Activated CD4-positive, alpha-beta T cell treated with anti-CD3 and anti-CD28 coated beads for 36 hours (primary cell): ENCODE measurements at regions not wholly inside any gene's neighbourhood (a gene's known extent, or its start where the extent isn't known, plus 50 kb on each side); places are given as distances from the start of the nearest gene placed in this dataset.

Source experiments
- ATAC-seq: fragments of 200-7000 bp; cut with Tn5 transposase; one replicate; pipeline ENCODE4 v1.10.0; 2021; ENCODE audit warnings: mild to moderate bottlenecking, moderate library complexity
- CTCF ChIA-PET: fragments of 350-600 bp; sonication (Branson Sonifier 250); formaldehyde crosslinking; loops from one replicate; lab custom pipeline; 2021; ENCODE audit warnings: antibody characterized with exemption; lab: Charles Lee
- POLR2A ChIA-PET: fragments of 350-600 bp; sonication (Branson Sonifier 250); formaldehyde crosslinking; loops from one replicate; lab custom pipeline; 2021; ENCODE audit warnings: antibody characterized with exemption, inconsistent platforms; lab: Charles Lee
- DNase-seq: peaks from one replicate; pipeline ENCODE4 v3.0.0-alpha.2; 2020
- H3K27ac Mint-ChIP-seq: one replicate; pipeline ENCODE4 v1.8.0; 2021; ENCODE audit warnings: mixed read lengths
- H3K27me3 Mint-ChIP-seq: one replicate; pipeline ENCODE4 v1.8.0; 2021; ENCODE audit warnings: mixed read lengths
- H3K36me3 Mint-ChIP-seq: one replicate; pipeline ENCODE4 v1.8.0; 2021; ENCODE audit warnings: low read depth, mixed read lengths
- H3K4me1 Mint-ChIP-seq: one replicate; pipeline ENCODE4 v1.8.0; 2021; ENCODE audit warnings: mixed read lengths
- H3K4me3 Mint-ChIP-seq: one replicate; pipeline ENCODE4 v1.8.0; 2021; ENCODE audit warnings: mild to moderate bottlenecking, moderate library complexity, mixed read lengths
- H3K9me3 Mint-ChIP-seq: one replicate; pipeline ENCODE4 v1.8.0; 2021; ENCODE audit warnings: low read depth, mixed read lengths
- intact Hi-C, 2 experiments: fragments of 100-400 bp; cut with DNase I in 1 of 2; cut with micrococcal nuclease in 1 of 2; formaldehyde crosslinking; loops; one replicate each; pipeline versions ENCODE4 v1.14.2 to v1.15.1; 2022 to 2024; cut with DNase I, micrococcal nuclease

DNA sequence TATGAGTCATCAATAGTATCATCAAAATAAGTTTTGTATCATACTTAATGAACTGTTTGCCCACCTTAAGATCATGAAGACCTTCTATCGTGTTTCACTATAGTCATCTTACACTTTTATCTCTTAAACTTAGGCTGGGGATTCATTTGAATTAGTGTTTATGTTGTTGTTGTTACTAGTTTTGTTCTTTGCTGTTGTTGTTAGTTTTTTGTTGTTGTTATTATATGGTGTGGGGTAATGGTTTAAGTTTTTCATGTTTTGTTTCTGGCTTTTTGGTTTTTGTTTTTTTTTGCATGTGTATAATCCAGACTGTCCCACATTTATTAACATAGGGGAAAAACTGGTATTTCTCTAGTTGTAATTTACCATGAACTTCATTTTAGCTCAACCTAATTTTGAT lies 965.1 kb upstream of the MIR17HG start:
- ChIA-PET POLR2A (no interaction called here), CTCF (no interaction called here)
- ATAC-seq (no peak), DNase-seq (no peak)
- Mint-ChIP-seq H3K4me1 (no peaks in the 10 kb centered on the region), H3K27ac (no peak overlapping the region), H3K4me3 (no peak overlapping the region), H3K36me3 (no peaks in the 10 kb centered on the region), H3K9me3 (peaks cover 5% of the 10 kb centered on the region), H3K27me3 (no peaks in the 10 kb centered on the region)
- intact Hi-C loops: no loop called here

DNA sequence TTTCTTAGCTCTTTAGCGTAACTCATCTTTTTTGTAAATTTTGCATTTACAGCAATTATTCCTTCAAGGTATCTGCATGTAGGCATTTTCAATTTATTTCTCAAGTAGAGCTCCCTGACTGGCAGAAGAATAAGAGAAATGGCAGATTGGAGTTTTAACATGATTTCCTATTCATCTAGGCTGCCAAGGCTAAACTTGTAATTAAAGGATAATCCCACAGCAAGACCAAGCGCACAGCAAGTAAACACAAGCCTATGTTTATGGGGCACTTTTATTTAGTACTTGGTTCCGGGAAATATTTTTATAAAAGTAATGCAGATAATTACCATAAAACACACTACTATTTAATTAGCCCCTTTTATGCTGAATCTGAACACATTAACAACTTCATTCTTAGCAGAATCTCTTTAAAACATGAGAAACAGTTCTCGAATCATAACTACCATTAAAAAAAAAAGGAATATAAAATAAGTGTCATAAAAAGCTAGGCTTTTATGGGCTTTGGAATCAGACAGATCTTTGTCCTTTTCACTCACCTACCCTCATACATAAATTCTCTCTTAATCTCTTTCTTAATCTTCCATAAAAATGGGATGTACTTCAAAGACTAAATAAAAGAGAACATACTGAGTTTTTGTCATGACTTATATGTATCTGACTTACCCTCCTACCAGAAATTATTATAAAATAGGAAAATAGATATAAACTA lies 961.6 kb upstream of the MIR17HG start:
- DNase-seq (no peak), ATAC-seq (no peak)
- Mint-ChIP-seq H3K4me1 (no peaks in the 10 kb centered on the region), H3K4me3 (no peak overlapping the region), H3K27me3 (no peaks in the 10 kb centered on the region), H3K9me3 (peaks cover 14% of the 10 kb centered on the region), H3K27ac (no peak overlapping the region), H3K36me3 (no peaks in the 10 kb centered on the region)
- ChIA-PET CTCF (no interaction called here), POLR2A (no interaction called here)
- intact Hi-C loops: no loop called here

DNA sequence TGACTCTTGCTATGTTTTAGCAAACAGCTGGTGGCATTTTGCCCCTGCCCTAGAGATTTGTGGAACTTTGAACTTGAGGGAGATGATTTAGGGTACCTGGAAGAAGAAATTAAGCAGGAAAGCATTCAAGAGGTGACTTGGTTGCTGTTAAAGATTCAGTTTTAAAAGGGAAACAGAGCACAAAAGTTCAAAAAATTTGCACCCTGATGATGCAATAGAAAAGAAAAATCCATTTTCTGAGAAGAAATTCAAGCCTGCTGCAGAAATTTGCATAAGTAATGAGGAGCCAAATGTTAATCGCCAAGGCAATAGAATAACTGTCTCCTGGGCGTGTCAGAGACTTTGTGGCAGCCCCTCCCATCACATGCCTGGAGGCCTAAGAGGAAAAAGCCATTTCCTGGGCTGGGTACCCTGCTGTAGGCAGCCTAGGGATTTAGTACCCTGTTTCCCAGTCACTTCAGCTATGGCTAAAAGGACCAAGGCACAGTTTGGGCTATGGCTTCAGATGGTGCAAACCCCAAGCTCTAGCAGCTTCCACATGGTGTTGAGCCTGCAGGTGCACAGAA lies 958.5 kb upstream of the MIR17HG start:
- H3K27me3 Mint-ChIP-seq: no peaks in the 10 kb centered on the region
- CTCF ChIA-PET: no interaction called here
- peaks cover 16% of the 10 kb centered on the region for H3K9me3 Mint-ChIP-seq
- H3K4me3 Mint-ChIP-seq: no peak overlapping the region
- intact Hi-C loops: no loop called here
- ATAC-seq (no peak), DNase-seq (no peak)
- POLR2A ChIA-PET: no interaction called here
- no peaks in the 10 kb centered on the region for H3K4me1 Mint-ChIP-seq
- no peaks in the 10 kb centered on the region for H3K36me3 Mint-ChIP-seq
- H3K27ac Mint-ChIP-seq: no peak overlapping the region

DNA sequence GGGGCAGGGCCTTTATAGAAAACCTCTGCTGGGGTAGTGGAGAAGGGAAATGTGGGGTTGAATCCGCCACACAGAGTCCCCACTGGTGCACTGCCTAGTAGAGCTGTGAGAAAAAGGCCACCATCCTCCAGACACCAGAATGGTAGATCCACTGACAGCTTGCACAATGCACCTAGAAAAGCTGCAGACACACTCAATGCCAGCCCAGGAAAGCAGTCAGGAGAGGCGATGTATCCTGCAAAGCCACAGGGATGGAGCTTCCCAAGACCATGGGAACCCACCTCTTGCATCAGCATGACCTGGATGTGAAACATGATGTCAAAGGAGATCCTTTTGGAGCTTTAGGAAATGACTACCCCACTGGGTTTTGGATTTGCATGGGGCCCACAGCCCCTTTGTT lies 958.0 kb upstream of the MIR17HG start:
- ChIA-PET POLR2A (no interaction called here), CTCF (no interaction called here)
- Mint-ChIP-seq H3K4me1 (no peaks in the 10 kb centered on the region), H3K36me3 (no peaks in the 10 kb centered on the region), H3K4me3 (no peak overlapping the region), H3K9me3 (peaks cover 16% of the 10 kb centered on the region), H3K27me3 (no peaks in the 10 kb centered on the region), H3K27ac (no peak overlapping the region)
- no peak for ATAC-seq
- intact Hi-C loops: no loop called here
- DNase-seq: no peak

DNA sequence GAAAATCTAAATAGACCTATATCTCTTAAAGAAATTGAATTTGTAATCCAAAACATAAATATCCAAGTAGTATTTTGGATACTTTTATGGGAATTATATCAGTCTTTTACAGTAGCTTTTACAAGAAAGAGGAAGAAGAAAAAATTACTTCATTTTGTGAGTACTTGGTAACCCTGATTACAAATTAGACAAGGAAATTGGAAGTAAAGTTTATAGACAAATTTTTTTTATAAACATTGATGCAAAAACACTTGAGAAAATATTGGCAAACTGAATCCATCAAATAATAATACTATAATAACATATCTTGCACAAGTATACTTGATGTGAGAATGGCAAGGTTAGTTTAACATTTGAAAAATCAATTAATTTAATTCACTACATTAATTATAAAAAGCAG lies 954.1 kb upstream of the MIR17HG start:
- H3K36me3 Mint-ChIP-seq: no peaks in the 10 kb centered on the region
- H3K27me3 Mint-ChIP-seq: no peaks in the 10 kb centered on the region
- DNase-seq (no peak), ATAC-seq (no peak)
- no peaks in the 10 kb centered on the region for H3K4me1 Mint-ChIP-seq
- no peak overlapping the region for H3K27ac Mint-ChIP-seq
- peaks cover 19% of the 10 kb centered on the region for H3K9me3 Mint-ChIP-seq
- CTCF ChIA-PET: no interaction called here
- POLR2A ChIA-PET: no interaction called here
- H3K4me3 Mint-ChIP-seq: no peak overlapping the region
- intact Hi-C loops: no loop called here

- H3K27ac Mint-ChIP-seq: no peak overlapping the region
- no peaks in the 10 kb centered on the region for H3K4me1 Mint-ChIP-seq
- no peak overlapping the region for H3K4me3 Mint-ChIP-seq
- no peaks in the 10 kb centered on the region for H3K36me3 Mint-ChIP-seq
- intact Hi-C loops: no loop called here
- ChIA-PET CTCF (no interaction called here), POLR2A (no interaction called here)
- ATAC-seq: no peak
- H3K9me3 Mint-ChIP-seq: peaks cover 10% of the 10 kb centered on the region
- no peaks in the 10 kb centered on the region for H3K27me3 Mint-ChIP-seq
- DNase-seq: no peak
Measured at GRCh38 chr13:90395348-90395747, 952.1 kb upstream of the MIR17HG start.

GRCh38 chr13:90395846-90396245 lies 951.6 kb upstream of the MIR17HG start:
- peaks cover 9% of the 10 kb centered on the region for H3K9me3 Mint-ChIP-seq
- no peaks in the 10 kb centered on the region for H3K27me3 Mint-ChIP-seq
- ATAC-seq: no peak
- no peak overlapping the region for H3K4me3 Mint-ChIP-seq
- POLR2A ChIA-PET: no interaction called here
- CTCF ChIA-PET: no interaction called here
- intact Hi-C loops: no loop called here
- no peaks in the 10 kb centered on the region for H3K4me1 Mint-ChIP-seq
- no peaks in the 10 kb centered on the region for H3K36me3 Mint-ChIP-seq
- no peak overlapping the region for H3K27ac Mint-ChIP-seq
- DNase-seq: no peak

GRCh38 chr13:90396266-90396665 lies 951.2 kb upstream of the MIR17HG start:
- Mint-ChIP-seq H3K4me3 (no peak overlapping the region), H3K27ac (no peak overlapping the region), H3K27me3 (no peaks in the 10 kb centered on the region), H3K9me3 (peaks cover 6% of the 10 kb centered on the region), H3K36me3 (no peaks in the 10 kb centered on the region), H3K4me1 (no peaks in the 10 kb centered on the region)
- intact Hi-C loops: no loop called here
- ATAC-seq: no peak
- no peak for DNase-seq
- ChIA-PET CTCF (no interaction called here), POLR2A (no interaction called here)

DNA sequence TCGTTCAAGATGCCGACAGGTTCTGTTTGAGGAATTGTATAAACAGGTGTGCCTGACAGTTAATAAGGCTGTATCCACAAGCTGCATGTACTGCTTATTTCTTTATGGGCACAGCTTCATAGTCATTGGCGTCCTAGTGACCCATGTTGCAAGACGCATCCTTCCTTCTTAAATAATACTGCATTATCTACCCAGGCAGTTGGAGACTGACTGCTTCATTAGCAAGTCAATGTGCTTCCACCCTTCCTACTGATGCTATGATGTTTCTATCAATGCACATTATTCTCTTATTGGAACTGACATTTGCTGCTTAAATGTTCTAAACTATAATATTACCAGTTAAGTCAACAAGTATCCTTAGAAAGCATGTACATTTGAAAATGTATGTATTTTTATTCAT lies 950.0 kb upstream of the MIR17HG start:
- ATAC-seq (no peak), DNase-seq (no peak)
- Mint-ChIP-seq H3K4me1 (no peaks in the 10 kb centered on the region), H3K4me3 (no peak overlapping the region), H3K27me3 (no peaks in the 10 kb centered on the region), H3K36me3 (no peaks in the 10 kb centered on the region), H3K27ac (no peak overlapping the region), H3K9me3 (peaks cover 6% of the 10 kb centered on the region)
- intact Hi-C loops: no loop called here
- ChIA-PET CTCF (no interaction called here), POLR2A (no interaction called here)

- no peak overlapping the region for H3K27ac Mint-ChIP-seq
- POLR2A ChIA-PET: no interaction called here
Measured at GRCh38 chr13:90400372-90400771, 947.1 kb upstream of the MIR17HG start.

DNA sequence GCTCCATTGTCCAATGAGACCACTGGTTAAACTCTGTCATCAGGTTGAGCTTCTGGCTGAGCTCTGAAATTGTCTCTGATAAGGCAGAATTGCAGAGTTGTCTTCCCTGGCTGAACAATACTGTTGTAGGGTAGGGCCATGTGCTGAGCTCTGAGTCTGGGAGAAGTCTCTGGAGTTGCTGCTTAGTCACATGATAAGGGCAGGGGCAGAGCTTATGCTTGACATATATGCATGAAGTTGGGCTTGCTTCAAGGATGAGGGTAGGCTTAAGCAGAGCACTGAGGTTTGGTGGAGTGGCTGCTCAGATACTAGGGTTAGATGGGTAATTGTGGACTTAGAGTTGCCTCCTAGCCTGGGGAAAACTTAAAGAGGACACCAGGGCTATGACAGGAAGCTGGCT lies 946.3 kb upstream of the MIR17HG start:
- H3K4me3 Mint-ChIP-seq: no peak overlapping the region
- CTCF ChIA-PET: no interaction called here
- no peak overlapping the region for H3K27ac Mint-ChIP-seq
- DNase-seq (no peak), ATAC-seq (no peak)
- intact Hi-C loops: no loop called here
- no peaks in the 10 kb centered on the region for H3K36me3 Mint-ChIP-seq
- POLR2A ChIA-PET: no interaction called here
- peaks cover 10% of the 10 kb centered on the region for H3K9me3 Mint-ChIP-seq
- no peaks in the 10 kb centered on the region for H3K27me3 Mint-ChIP-seq
- H3K4me1 Mint-ChIP-seq: no peaks in the 10 kb centered on the region

More at GRCh38 chr13:90400372-90400771, 947.1 kb upstream of the MIR17HG start:
- CTCF ChIA-PET: no interaction called here
- Mint-ChIP-seq H3K4me3 (no peak overlapping the region), H3K36me3 (no peaks in the 10 kb centered on the region), H3K27me3 (no peaks in the 10 kb centered on the region), H3K4me1 (no peaks in the 10 kb centered on the region), H3K9me3 (peaks cover 10% of the 10 kb centered on the region)
- intact Hi-C loops: no loop called here
- no peak for DNase-seq
- no peak for ATAC-seq

DNA sequence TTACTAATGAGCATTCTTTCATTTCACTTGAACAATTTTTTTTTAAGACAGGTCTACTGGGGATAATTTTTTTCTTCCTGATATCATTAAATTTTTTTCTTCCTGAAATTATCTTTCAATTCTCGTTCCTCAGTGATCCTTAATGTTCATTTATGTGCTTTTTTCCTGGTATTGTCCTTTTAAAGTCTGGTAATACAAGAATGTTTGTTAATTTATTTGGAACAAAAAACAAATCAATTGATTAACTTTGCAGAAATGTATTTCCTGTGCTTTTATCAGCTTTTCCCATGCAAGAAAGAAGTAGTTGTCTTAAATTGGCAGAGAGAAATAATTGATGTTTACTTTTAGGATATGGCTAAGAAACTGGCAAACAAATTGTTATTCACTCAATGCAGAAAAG lies 945.4 kb upstream of the MIR17HG start:
- H3K4me3 Mint-ChIP-seq: no peak overlapping the region
- peaks cover 10% of the 10 kb centered on the region for H3K9me3 Mint-ChIP-seq
- H3K4me1 Mint-ChIP-seq: no peaks in the 10 kb centered on the region
- ChIA-PET POLR2A (no interaction called here), CTCF (no interaction called here)
- no peak for ATAC-seq
- intact Hi-C loops: no loop called here
- no peaks in the 10 kb centered on the region for H3K27me3 Mint-ChIP-seq
- no peaks in the 10 kb centered on the region for H3K36me3 Mint-ChIP-seq
- no peak overlapping the region for H3K27ac Mint-ChIP-seq
- DNase-seq: no peak
